ENCODE measurements at regions not wholly inside any gene's neighbourhood (a gene's known extent, or its start where the extent isn't known, plus 50 kb on each side); places are given as distances from the start of the nearest gene placed in this dataset.

DNA sequence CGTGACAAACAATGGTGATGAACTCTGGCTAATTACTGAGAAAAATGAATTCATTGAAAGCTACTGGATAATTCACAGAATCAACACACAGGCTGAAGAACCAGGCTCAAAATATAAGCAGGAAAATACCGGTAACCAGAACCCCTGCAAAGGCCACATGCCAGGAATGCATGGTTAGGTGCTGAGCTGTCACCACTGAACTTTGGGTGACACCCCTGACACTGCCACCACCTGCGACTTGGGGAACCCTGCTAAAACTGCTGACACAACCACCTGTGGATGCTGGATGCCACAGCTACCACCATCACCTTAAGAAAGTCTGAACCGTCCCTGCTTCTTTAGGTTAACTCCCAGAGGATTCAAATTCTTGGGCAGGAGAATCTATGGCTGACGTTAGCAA, 72.0 kb upstream of the NR4A3 start:
- no peak for DNase-seq (ENCODE audit: low read depth in 2 of 2)

DNA sequence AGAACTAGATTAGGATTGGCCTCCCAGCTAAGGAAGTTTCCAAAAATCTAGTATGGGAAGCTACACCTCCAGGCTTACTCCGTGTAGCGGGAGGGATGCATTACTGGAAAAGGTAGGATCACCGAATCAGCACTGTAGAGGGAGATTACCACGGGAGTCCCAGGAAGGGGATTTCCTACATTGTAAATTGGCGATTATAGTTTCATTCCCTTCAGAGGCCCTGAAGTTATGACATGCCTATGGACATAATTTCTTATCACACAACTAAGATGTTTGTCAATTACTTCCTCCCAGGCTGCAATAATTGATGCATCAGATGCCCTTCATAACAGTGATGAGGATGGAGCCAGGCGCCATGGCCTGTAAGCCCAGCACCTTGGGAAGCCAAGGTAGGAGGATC, 71.2 kb upstream of the NR4A3 start:
- no peak for DNase-seq (ENCODE audit: low read depth in 2 of 2)

DNA sequence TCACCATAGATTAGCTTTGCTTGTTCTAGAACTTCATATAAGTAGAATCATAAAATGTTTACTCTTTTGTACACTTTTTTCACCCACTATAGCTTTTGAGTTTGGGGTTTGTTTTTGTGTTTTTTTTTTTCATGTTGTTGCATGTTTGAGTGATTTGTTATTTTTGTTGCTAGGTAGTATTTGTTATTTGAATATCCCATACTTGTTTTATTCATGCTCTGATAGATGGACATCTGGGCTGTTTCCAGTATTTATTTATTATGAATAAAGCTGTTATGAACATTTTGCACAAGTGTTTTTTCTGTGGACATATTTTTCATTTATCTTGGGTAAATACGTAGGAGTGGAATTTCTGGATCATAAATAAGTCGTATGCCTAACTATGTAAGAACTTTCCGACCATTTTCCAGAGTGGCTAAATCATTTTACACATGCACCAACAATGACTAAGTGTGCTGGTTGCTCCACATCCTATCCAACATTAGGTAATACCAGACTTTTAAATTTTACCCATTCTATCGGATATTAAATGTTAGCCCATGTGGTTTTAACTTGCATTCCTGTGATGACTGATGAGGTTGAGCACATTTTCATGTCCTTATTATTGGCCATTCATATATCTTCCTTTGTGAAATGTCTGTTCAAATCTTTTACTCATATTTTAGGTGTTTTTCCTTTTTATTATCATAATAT, 69.1 kb upstream of the NR4A3 start:
- DNase-seq (ENCODE audit: low read depth in 2 of 2): no peak

DNA sequence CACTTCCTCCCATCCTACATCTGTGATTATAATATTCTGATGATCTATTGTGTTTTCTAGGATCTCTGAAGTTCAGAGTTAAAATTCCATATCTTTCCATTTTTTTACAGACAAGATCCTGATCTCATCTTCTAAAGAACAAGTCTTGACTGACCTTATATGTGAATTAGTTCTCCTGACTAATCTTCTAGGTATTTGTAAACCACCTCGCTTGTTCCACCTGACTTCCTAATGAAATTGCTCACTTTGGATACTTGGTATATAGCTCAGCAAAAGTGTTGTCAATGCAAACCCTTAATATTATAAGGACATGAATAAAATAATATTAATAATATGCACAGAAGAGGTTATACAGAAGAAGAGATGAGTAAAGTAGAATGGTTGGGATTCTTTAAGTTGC, 68.2 kb upstream of the NR4A3 start:
- no peak for DNase-seq (ENCODE audit: low read depth in 2 of 2)

DNA sequence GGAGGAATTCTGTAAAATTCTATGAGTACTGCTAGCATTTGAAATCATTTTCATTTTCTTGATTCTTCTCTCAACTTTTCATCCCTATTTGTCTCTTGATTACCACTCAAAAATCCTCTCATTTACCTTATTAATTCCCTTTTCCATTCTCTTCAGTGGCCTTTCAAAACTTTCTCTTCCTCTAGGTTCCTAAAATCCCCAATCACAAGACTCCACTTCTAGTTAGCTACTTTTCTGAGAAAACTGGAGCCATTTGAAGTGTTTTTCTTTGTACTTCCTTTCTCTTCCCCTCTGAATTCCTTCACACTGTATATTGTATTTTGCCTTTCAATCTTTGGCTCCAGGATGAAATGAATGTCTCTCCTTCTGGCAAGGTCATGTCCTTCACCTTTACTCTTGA, 61.3 kb upstream of the NR4A3 start:
- DNase-seq (ENCODE audit: low read depth in 2 of 2): no peak

DNA sequence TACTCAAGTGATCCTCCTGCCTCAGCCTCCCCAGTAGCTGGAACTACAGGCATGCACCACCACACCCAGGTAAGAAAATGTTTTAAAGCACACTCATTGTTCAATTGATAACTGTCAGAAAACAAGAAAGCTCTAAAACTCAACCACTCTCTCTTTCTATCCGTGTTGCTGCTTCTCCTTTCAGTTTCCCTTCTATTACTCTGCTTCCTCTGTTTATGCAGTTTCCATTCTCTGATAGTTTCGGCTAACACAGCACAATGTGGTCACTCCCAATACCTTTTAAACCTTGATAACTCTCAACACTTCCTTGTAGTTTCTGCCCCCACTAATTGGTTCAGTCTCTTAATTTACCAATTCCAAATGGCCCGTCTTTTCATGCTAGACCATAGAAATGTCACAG, 59.2 kb upstream of the NR4A3 start:
- DNase-seq (ENCODE audit: low read depth in 2 of 2): no peak
